Upper lobe of right lung (tissue), 1 donor: ENCODE measurements at regions not wholly inside any gene's neighbourhood (a gene's known extent, or its start where the extent isn't known, plus 50 kb on each side); places are given as distances from the start of the nearest gene placed in this dataset.

Source experiments
- ATAC-seq: fragments of 200-7000 bp; cut with Tn5 transposase; one replicate; pipeline ENCODE4 v1.9.1; 2020; ENCODE audit warnings: mild to moderate bottlenecking, moderate library complexity
- DNase-seq: peaks from one replicate; pipeline ENCODE4 v3.0.0-alpha.2; 2020
- H3K27ac ChIP-seq: fragments of 200-600 bp; one replicate; pipeline ENCODE4 v1.8.0; 2022
- H3K27me3 ChIP-seq: fragments of 200-600 bp; one replicate; pipeline ENCODE4 v1.8.0; 2022; ENCODE audit warnings: mild to moderate bottlenecking
- H3K36me3 ChIP-seq: fragments of 200-600 bp; one replicate; pipeline ENCODE4 v1.8.0; 2022
- H3K4me1 ChIP-seq: fragments of 200-600 bp; one replicate; pipeline ENCODE4 v1.8.0; 2022
- H3K4me3 ChIP-seq: fragments of 200-600 bp; one replicate; pipeline ENCODE4 v1.8.0; 2022; ENCODE audit warnings: mild to moderate bottlenecking
- H3K9me3 ChIP-seq: fragments of 200-600 bp; one replicate; pipeline ENCODE4 v1.8.0; 2022
- CTCF ChIP-seq: fragments of 200-600 bp; IDR thresholded peaks from one replicate; pipeline ENCODE4 v1.8.0; 2022; ENCODE audit warnings: antibody characterized with exemption
- intact Hi-C: fragments of 100-400 bp; cut with DNase I; formaldehyde crosslinking; loops from one replicate; pipeline ENCODE4 v1.11.0; 2022
- donor health status: DM: no; HTN: yes; CAD: no; lungs with severe emphysema.

- DNase-seq = no peak
- ATAC-seq = no peak
- TF ChIP-seq CTCF = no peak
- H3K27ac ChIP-seq = no peak overlapping the region
- H3K36me3 ChIP-seq = no peaks in the 10 kb centered on the region
- H3K4me1 ChIP-seq = peaks cover 3% of the 10 kb centered on the region
- H3K4me3 ChIP-seq = no peak overlapping the region
- intact Hi-C loops = no loop called here
- H3K27me3 ChIP-seq = no peaks in the 10 kb centered on the region
- H3K9me3 ChIP-seq = no peaks in the 10 kb centered on the region
These were observed 391.1 kb downstream of the AASDHPPT start for GRCh38 chr11:106468531-106468930.

DNA sequence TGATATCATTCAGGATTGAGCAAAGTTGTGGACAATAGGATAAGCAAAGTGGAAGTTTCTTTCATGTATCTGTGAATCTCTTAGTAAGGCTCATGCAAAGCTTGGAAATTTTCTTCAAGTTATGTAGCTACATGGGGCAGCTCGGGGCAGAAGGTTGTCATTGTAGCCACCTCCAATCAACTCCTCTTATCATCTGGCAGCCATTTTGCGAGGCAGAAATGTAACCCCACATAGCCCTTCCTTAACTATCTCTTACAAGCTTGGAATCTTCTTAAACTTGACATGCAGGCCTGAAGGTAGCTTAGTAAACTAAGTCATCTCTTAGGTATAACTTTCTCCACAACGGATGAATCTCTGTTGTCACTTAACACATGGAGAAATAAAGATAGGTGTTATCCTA is 392.8 kb downstream of the AASDHPPT start:
- intact Hi-C loops = no loop called here
- no peak for ATAC-seq

GRCh38 chr11:106471276-106471675 is 393.8 kb downstream of the AASDHPPT start:
- H3K27ac ChIP-seq = no peak overlapping the region
- H3K36me3 ChIP-seq = no peaks in the 10 kb centered on the region
- no peak for DNase-seq
- H3K27me3 ChIP-seq = no peaks in the 10 kb centered on the region
- no peak for TF ChIP-seq CTCF
- no peak overlapping the region for H3K4me3 ChIP-seq
- peak; percentile 48 for ATAC-seq
- no peaks in the 10 kb centered on the region for H3K9me3 ChIP-seq
- intact Hi-C loops = no loop called here
- peaks cover 3% of the 10 kb centered on the region for H3K4me1 ChIP-seq

More for the DNA sequence above, 392.8 kb downstream of the AASDHPPT start:
- H3K9me3 ChIP-seq = no peaks in the 10 kb centered on the region
- no peak for TF ChIP-seq CTCF
- H3K4me3 ChIP-seq = no peak overlapping the region
- DNase-seq = no peak
- H3K36me3 ChIP-seq = no peaks in the 10 kb centered on the region
- H3K27ac ChIP-seq = no peak overlapping the region
- H3K4me1 ChIP-seq = peaks cover 3% of the 10 kb centered on the region
- no peaks in the 10 kb centered on the region for H3K27me3 ChIP-seq

GRCh38 chr11:106473089-106473722 is 395.7 kb downstream of the AASDHPPT start:
- no peak overlapping the region for H3K27ac ChIP-seq
- no peaks in the 10 kb centered on the region for H3K4me1 ChIP-seq
- TF ChIP-seq CTCF = no peak
- intact Hi-C loops = no loop called here
- H3K9me3 ChIP-seq = no peaks in the 10 kb centered on the region
- H3K4me3 ChIP-seq = no peak overlapping the region
- H3K36me3 ChIP-seq = no peaks in the 10 kb centered on the region
- DNase-seq (no peak), ATAC-seq (no peak)
- no peaks in the 10 kb centered on the region for H3K27me3 ChIP-seq

DNA sequence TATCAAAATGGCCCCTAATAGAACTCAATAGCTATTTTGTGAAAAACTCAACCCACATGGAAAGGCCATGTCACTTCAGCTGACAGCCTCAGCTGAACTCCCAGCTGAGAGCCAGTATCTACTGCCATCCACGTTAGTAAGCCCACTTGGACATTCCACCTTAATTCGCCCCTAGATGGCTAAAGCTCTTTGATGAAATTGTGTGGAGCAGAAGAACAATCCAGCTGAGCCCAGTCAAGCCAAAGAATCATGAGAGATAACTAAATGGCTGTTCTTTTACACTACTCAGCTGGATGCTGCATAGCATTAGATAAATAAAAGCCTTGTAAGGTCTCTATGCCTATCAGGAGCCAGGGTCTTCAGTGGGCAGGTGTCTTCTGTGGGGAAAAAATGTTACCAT is 396.8 kb downstream of the AASDHPPT start:
- DNase-seq (no peak), ATAC-seq (no peak)
- no peaks in the 10 kb centered on the region for H3K9me3 ChIP-seq
- H3K27ac ChIP-seq = no peak overlapping the region
- H3K36me3 ChIP-seq = no peaks in the 10 kb centered on the region
- H3K4me3 ChIP-seq = no peak overlapping the region
- TF ChIP-seq CTCF = no peak
- no peaks in the 10 kb centered on the region for H3K27me3 ChIP-seq
- H3K4me1 ChIP-seq = no peaks in the 10 kb centered on the region
- intact Hi-C loops = no loop called here

- ATAC-seq (no peak), DNase-seq (no peak)
- Histone ChIP-seq H3K27ac (no peak overlapping the region), H3K27me3 (no peaks in the 10 kb centered on the region), H3K4me3 (no peak overlapping the region), H3K4me1 (no peaks in the 10 kb centered on the region), H3K36me3 (no peaks in the 10 kb centered on the region), H3K9me3 (no peaks in the 10 kb centered on the region)
- intact Hi-C loops = no loop called here
- TF ChIP-seq CTCF = no peak
These were observed 397.7 kb downstream of the AASDHPPT start for GRCh38 chr11:106475181-106475580.
